Panc1 (cell line): ENCODE measurements at regions not wholly inside any gene's neighbourhood (a gene's known extent, or its start where the extent isn't known, plus 50 kb on each side); places are given as distances from the start of the nearest gene placed in this dataset.

Source experiments
- ATAC-seq: fragments of 200-7000 bp; cut with Tn5 transposase; 2 replicates; pipeline ENCODE4 v1.9.1; 2020; ENCODE audit warnings: mild to moderate bottlenecking, moderate library complexity
- BruUV-seq: library from RNA; stranded (reverse); fragments of 400-500 nt; replicated peaks from 2 replicates; lab custom pipeline; 2021; lab: Mats Ljungman, UMichigan
- CTCF ChIA-PET: fragments of 300-600 bp; sonication (Branson Sonifier 250); formaldehyde crosslinking; loops from one replicate; lab custom pipeline; 2022; ENCODE audit warnings: antibody characterized with exemption; lab: Charles Lee
- POLR2A ChIA-PET: fragments of 300-600 bp; sonication (Branson Sonifier 250); formaldehyde crosslinking; loops from one replicate; lab custom pipeline; 2022; ENCODE audit warnings: antibody characterized with exemption; lab: Charles Lee
- DNase-seq: peaks from one replicate; pipeline ENCODE4 v3.0.0-alpha.2; 2010; ENCODE audit warnings: low read depth, low spot score
- H3K27ac ChIP-seq: 2 replicates; pipeline ENCODE4 v1.5.1; 2011; ENCODE audit warnings: mild to moderate bottlenecking, low read length, inconsistent platforms
- H3K27me3 ChIP-seq: fragments of 200-500 bp; sonication (Bioruptor generic); 2 replicates; pipeline ENCODE4 v1.6.0; 2014; ENCODE audit warnings: low read length, inconsistent platforms; ENCODE audit not compliant: control insufficient read depth, insufficient read depth
- H3K36me3 ChIP-seq: fragments of 200-500 bp; sonication (Bioruptor generic); 2 replicates; pipeline ENCODE4 v1.5.1; 2014; ENCODE audit warnings: inconsistent platforms, mild to moderate bottlenecking, low read length, moderate library complexity; ENCODE audit not compliant: control insufficient read depth, insufficient read depth
- H3K4me1 ChIP-seq: 2 replicates; pipeline ENCODE4 v1.5.1; 2011; ENCODE audit warnings: inconsistent platforms, mild to moderate bottlenecking, low read length, moderate library complexity; ENCODE audit not compliant: control insufficient read depth, insufficient read depth
- H3K4me3 ChIP-seq, 2 experiments: 2 replicates each; pipeline ENCODE4 v1.5.1; 2011 to 2012; ENCODE audit warnings: low read depth in 2 of 2, low read length in 2 of 2, mild to moderate bottlenecking in 2 of 2, inconsistent platforms in 1 of 2, moderate library complexity in 1 of 2
- H3K9me3 ChIP-seq: fragments of 200-500 bp; sonication (Bioruptor generic); 2 replicates; pipeline ENCODE4 v1.5.1; 2014; ENCODE audit warnings: low read depth, mild to moderate bottlenecking, inconsistent platforms, low read length, moderate library complexity; ENCODE audit not compliant: control insufficient read depth, insufficient read depth
- CTCF ChIP-seq: fragments of 450-650 bp; IDR thresholded peaks from 2 replicates; pipeline ENCODE4 v1.5.1; 2017; ENCODE audit warnings: mild to moderate bottlenecking
- POLR2AphosphoS5 ChIP-seq: IDR thresholded peaks from 2 replicates; pipeline ENCODE4 v1.6.1; 2012; ENCODE audit warnings: mild to moderate bottlenecking, low read depth, low read length, moderate library complexity
- REST ChIP-seq, 2 experiments: IDR thresholded peaks; 2 replicates each; pipeline ENCODE4 v1.6.1; 2011 to 2012; ENCODE audit warnings: low read depth in 2 of 2, control low read depth in 1 of 2, low read length in 1 of 2, mild to moderate bottlenecking in 1 of 2, moderate library complexity in 1 of 2; ENCODE audit not compliant: insufficient read depth in 1 of 2
- SIN3A ChIP-seq: IDR thresholded peaks from 2 replicates; pipeline ENCODE4 v1.6.1; 2012; ENCODE audit warnings: low read depth, mild to moderate bottlenecking, low read length, moderate library complexity, borderline replicate concordance; ENCODE audit not compliant: insufficient read depth
- TCF7L2 ChIP-seq: IDR thresholded peaks from 2 replicates; pipeline ENCODE4 v1.6.1; 2011; ENCODE audit warnings: mild to moderate bottlenecking, low read depth, low read length, inconsistent platforms
- in situ Hi-C: cut with HindIII; loops from 2 replicates; pipeline ENCODE4 v1.10.0; 2016; ENCODE audit warnings: low sequenced_read_pairs, low pct_unique_long_range_greater_than_20kb
- intact Hi-C: fragments of 100-400 bp; cut with micrococcal nuclease; formaldehyde crosslinking; loops from one replicate; pipeline ENCODE4 v1.10.0; 2022; ENCODE audit not compliant: unreplicated experiment

GRCh38 chr18:22868831-22869230 lies 64.3 kb upstream of the RBBP8 start:
- TF ChIP-seq POLR2AphosphoS5, result no peak
- TF ChIP-seq CTCF, result no peak
- TF ChIP-seq SIN3A, result no peak
- no peak for TF ChIP-seq REST (IDR thresholded peaks at IDR 0.05; ENCODE audit: insufficient read depth in 1 of 2, low read depth in 2 of 2, low read length in 1 of 2)
- no peak for TF ChIP-seq TCF7L2
- Histone ChIP-seq H3K36me3 (no peaks in the 10 kb centered on the region), H3K27ac (no peak overlapping the region), H3K4me1 (no peaks in the 10 kb centered on the region), H3K27me3 (peaks cover 7% of the 10 kb centered on the region; the same call in 1 of the 2 replicates), H3K4me3 (no peak overlapping the region), H3K9me3 (no peaks in the 10 kb centered on the region)
- ATAC-seq (no peak), DNase-seq (no peak)
- POLR2A ChIA-PET, result no interaction called here
- CTCF ChIA-PET, result no interaction called here
- in situ Hi-C loops, result no loop called here
- intact Hi-C loops, result no loop called here
- no TSS peak for BruUV-seq

GRCh38 chr18:22871809-22872525 lies 61.2 kb upstream of the RBBP8 start:
- H3K9me3 ChIP-seq, result no peaks in the 10 kb centered on the region

More at GRCh38 chr18:22871809-22872525, 61.2 kb upstream of the RBBP8 start:
- no peak overlapping the region for H3K4me3 ChIP-seq
- no peak for ATAC-seq
- H3K4me1 ChIP-seq, result no peaks in the 10 kb centered on the region
- intact Hi-C loops (no loop called here), in situ Hi-C loops (no loop called here)
- TF ChIP-seq POLR2AphosphoS5, result no peak
- TF ChIP-seq CTCF, result no peak
- no peak for TF ChIP-seq TCF7L2
- H3K27me3 ChIP-seq, result no peaks in the 10 kb centered on the region
- H3K36me3 ChIP-seq, result no peaks in the 10 kb centered on the region
- no peak for DNase-seq
- ChIA-PET CTCF (no interaction called here), POLR2A (interaction anchor here (0.7 kb wide), 1 partner anchor 77 kb away, joined by 3 read pairs; no protein-coding TSS in a partner anchor)
- H3K27ac ChIP-seq, result no peak overlapping the region
- no TSS peak for BruUV-seq
